SK-N-SH (cell line): ENCODE measurements at regions not wholly inside any gene's neighbourhood (a gene's known extent, or its start where the extent isn't known, plus 50 kb on each side); places are given as distances from the start of the nearest gene placed in this dataset.

ENCODE experiments used
- CTCF ChIP-seq: fragments of 200-600 bp; sonication (generic); IDR thresholded peaks from 2 replicates; pipeline ENCODE4 v1.6.1; 2017; ENCODE audit warnings: antibody characterized with exemption, mild to moderate bottlenecking, moderate library complexity
- EP300 ChIP-seq, 2 experiments: IDR thresholded peaks; 2 replicates each; pipeline versions ENCODE4 v1.4.0 to v1.6.1; 2012; ENCODE audit warnings: borderline replicate concordance in 1 of 2, low read depth in 1 of 2, low read length in 1 of 2
- JUND ChIP-seq: IDR thresholded peaks from 2 replicates; pipeline ENCODE4 v1.4.0; 2012
- PBX3 ChIP-seq: IDR thresholded peaks from 2 replicates; pipeline ENCODE4; 2012
- SMC3 ChIP-seq: IDR thresholded peaks from 2 replicates; pipeline ENCODE4 v1.6.1; 2012; ENCODE audit warnings: low read depth, low read length, improper control_type of control experiment
- ZBTB33 ChIP-seq: IDR thresholded peaks from 2 replicates; pipeline ENCODE4 v1.4.0; 2012; ENCODE audit warnings: low read depth, borderline replicate concordance

- peak; percentile 14; the same call in 1 of the 2 replicates for TF ChIP-seq SMC3
- TF ChIP-seq CTCF: no peak
- no peak for TF ChIP-seq ZBTB33
- no peak for TF ChIP-seq PBX3
- TF ChIP-seq EP300 (IDR thresholded peaks at IDR 0.05; ENCODE audit: borderline replicate concordance in 1 of 2, low read depth in 1 of 2, low read length in 1 of 2): no peak
- TF ChIP-seq JUND: no peak
Observed at GRCh38 chr6:37565267-37566110, 65.8 kb upstream of the CCDC167 start.
